GM19372 (cell line): ENCODE measurements at regions not wholly inside any gene's neighbourhood (a gene's known extent, or its start where the extent isn't known, plus 50 kb on each side); places are given as distances from the start of the nearest gene placed in this dataset.
A peak's percentile ranks its signal among the peaks of the same experiment; 100 is the strongest.

Experiments
- ATAC-seq: cut with Tn5 transposase; IDR thresholded peaks from one replicate; pipeline ENCODE4 v1.9.1; 2021; ENCODE audit warnings: mild to moderate bottlenecking, low read depth, moderate library complexity; ENCODE audit not compliant: unreplicated experiment

GRCh38 chr7:21194936-21195335 lies 232.9 kb upstream of the SP4 start:
- no peak for ATAC-seq

- no peak for ATAC-seq
Measured at GRCh38 chr7:21198921-21199320, 229.0 kb upstream of the SP4 start.

DNA sequence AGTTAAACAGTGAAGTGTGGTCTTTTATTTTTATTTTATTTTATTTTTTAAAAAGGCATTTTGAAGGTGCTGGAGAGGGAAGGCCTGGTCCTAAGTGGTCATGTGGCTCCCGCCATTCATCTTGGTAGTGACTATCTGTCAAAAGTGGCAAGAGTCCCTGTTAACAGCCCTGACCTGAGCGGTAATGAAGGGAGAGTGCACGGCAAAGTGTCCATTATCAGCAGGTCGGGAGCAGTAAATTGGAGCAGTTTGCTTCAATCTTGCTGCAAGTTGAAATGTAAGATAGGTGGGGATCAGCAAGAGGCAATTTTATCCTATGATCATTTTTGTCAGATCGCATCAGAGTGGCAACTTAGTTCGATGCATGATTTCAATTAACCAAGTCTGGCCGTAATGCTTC lies 227.4 kb upstream of the SP4 start:
- ATAC-seq, result no peak

- ATAC-seq, result no peak
Measured at GRCh38 chr7:21214657-21215056, 213.2 kb upstream of the SP4 start.

DNA sequence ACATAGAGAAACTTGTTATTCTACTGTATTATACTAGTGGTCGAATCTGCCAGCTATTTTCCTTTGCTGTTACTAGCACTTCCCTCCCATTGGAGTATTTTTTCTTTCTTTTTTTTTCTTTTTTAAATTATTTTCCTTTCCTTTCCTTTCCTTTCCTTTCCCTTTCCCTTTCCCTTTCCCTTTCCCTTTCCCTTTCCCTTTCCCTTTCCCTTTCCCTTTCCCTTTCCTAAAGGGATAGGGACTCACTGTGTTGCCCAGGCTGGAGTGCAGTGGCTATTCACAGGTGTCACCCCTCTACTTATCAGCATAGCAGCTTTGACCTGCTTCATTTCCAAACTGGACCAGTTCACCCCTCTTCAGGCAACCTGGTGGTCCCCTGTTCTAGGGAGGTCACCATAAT lies 212.6 kb upstream of the SP4 start:
- ATAC-seq, result no peak

GRCh38 chr7:21217365-21217764 lies 210.5 kb upstream of the SP4 start:
- ATAC-seq, result no peak

GRCh38 chr7:21218155-21218554 lies 209.7 kb upstream of the SP4 start:
- no peak for ATAC-seq

DNA sequence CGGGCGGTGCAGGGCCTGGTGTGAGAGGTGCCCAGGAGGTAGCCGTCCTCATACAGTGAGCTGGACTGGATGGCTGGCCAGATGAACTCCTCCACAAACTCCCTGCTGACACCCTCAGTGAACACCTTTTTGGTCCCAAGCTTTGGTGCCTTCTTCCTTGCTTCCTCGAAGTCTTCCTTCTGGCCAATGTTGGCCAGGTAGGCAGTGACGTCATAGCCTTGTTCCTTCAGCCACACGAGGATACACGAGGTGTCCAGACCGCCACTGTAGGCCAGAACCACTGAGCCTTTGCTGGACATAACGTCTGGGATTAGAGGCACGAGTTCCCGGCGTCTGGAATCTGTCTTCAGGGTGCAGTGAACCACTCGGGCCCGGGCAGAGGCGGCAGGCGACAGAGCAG lies 206.8 kb upstream of the SP4 start:
- no peak for ATAC-seq

DNA sequence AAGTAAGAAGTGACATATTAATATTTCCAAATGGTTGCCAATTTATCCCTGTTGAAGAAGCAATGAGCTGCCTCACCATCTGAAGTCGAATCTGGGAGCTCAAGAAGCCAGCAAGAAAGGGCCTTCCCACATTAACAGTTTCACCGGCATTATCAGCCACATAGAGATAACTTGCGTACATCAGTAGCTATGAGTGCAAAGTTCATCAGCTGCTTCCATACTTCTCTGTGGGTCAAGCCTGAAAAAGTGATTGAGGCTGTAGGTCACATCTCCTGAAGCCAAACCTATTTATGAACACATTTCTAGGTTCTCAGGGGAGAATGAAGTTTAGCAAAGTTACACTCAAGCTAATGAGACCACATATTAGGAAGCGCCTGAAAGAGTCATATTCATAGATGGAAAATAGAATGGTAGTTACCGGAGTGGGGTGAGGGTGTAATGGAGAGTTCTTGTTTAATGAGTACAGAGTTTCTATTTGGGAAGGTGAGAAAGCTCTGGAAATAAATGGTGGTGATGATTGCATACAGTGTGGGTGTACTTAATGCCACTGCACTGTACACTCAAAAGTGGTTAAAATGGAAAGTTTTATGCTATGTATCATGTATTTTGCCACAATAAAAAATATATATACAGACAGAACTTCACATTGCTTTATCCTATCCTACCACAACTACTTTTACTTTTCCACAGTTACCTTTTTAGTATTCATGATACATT lies 189.3 kb upstream of the SP4 start:
- ATAC-seq, result no peak

DNA sequence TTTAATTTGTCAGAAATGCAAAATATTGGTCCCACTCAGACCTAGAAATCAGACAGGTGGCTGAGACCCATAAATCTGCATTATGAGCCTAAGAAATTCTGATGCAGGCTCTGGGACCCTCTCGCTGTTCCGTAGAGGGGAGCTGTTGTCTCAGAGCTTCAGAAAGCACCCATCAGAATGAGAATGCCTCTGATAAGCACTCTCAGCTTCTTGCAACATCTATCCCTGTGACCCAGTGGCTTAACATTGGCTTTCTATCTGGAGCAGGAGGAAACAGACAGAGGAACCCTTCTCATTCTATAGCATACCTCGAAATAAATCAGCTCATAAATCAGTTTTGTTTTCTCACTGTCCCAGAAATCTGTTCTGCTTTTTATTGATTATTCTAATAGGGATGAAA lies 184.6 kb upstream of the SP4 start:
- no peak for ATAC-seq

- ATAC-seq, result no peak
Measured at GRCh38 chr7:21251151-21251800, 176.6 kb upstream of the SP4 start.

DNA sequence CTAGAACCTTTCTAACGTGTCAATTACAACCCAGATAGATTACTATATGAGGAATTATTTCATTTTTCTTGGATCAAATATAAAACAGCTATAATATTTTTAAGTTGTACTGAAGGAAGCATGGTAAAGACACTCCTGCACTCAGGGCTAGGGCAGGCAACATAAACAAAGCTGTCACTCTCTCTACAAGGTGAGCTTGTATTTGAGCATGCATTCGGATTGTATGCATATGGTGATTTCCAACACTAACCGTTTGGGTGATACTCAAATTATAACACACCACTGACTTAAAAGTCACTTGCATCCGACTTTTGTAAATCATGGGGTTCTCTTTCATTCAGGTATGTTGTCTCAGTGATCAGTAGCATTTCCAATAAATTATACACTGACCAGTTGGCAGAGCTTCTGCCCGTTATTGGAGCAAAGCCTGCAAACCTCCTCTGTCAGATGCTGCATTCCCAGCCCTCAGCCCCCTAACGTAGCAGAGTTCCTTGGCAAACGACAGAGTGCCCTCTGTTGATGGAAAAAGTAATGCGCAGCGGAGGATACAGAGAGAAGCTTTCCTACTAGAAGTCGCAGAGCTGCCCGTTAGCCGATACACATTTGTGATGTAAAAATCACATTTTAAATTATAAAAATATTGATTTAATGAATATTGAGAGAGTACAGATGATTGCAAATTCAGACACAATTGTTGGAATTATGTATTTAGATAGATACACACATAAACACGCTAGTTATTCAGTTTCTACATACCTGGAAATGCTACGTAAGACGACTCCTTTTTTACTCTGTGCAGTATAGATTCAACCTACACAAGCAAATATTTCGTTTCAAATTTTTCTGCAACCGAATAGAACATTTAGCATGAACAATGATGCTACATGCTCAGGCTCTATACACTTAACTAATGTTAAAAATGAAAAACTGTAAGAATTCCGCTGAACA lies 173.9 kb upstream of the SP4 start:
- ATAC-seq, result peak; percentile 71

- ATAC-seq, result no peak
Measured at GRCh38 chr7:21256310-21256877, 171.5 kb upstream of the SP4 start.

GRCh38 chr7:21260939-21261338 lies 166.9 kb upstream of the SP4 start:
- no peak for ATAC-seq

DNA sequence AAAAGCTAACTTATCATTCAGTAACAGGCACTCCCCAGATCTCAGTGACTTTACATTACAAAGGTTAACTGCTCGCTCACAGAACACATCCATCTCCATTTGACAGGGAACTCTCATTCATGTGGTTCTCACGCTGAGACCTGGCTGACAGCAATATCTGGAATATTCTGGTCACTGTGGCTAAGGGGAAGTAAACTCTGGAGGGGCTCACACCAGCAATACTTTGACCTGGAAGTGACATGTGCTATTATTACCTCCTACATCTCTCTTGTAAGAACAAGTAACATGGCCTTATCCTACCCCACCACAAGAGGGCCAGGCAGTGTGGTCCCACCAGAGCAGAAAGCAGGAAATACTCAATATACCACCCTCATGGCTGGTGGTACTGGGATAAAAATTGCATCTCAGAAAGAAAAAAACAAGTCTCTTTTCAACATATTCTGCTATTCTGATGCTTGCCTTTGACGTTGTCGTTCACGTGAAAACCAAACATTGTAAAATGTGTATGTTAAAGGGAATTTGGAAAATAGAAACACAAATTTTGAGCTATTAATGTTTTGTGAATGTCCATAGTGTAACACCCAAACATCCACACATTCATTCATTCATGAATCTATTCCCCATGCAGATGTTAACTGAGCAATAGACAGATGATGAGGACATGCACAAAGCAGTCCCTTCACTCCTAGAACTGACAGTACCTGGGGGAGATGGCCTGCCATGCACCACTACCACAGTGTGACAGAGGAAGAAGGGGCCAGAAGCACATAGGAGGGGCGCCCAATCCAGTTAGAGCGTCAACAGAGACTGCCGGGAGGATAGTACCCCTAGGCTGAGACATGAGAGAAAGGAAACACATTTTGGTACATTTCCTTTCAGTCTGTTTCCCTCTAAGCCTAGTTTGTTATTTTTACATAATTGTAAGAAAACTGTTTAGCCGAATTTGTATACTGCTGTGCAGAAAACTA lies 166.0 kb upstream of the SP4 start:
- ATAC-seq, result peak; percentile 81

- ATAC-seq, result no peak
Measured at GRCh38 chr7:21269021-21269420, 158.9 kb upstream of the SP4 start.

- no peak for ATAC-seq
Measured at GRCh38 chr7:21276471-21277035, 151.3 kb upstream of the SP4 start.

GRCh38 chr7:21278944-21279343 lies 148.9 kb upstream of the SP4 start:
- no peak for ATAC-seq

DNA sequence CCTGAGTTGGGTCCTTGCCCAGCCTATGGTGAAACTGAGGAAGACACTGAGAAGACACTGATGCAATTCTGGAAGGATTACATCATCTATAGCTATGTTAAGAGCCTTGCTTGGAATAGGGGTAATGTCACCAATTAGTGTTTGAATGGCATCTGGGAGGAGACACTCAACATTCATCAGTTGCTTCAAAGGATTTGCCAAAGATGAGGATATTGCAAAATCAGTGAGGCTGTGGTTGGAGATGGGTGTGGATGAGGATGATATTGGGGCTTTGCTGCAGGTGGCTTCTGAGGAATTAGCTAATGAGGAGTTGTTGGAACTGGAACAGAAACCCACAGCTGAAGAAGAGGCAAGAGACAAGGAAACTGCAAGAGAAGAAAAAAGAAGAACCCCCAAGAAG lies 146.7 kb upstream of the SP4 start:
- ATAC-seq, result no peak

GRCh38 chr7:21293771-21294170 lies 134.1 kb upstream of the SP4 start:
- no peak for ATAC-seq
